ELF-1 (cell line): ENCODE measurements at regions not wholly inside any gene's neighbourhood (a gene's known extent, or its start where the extent isn't known, plus 50 kb on each side); places are given as distances from the start of the nearest gene placed in this dataset.

ENCODE experiments used
- DNase-seq: peaks from one replicate; pipeline ENCODE4 v3.0.0-alpha.2; 2016; ENCODE audit warnings: low read depth, low spot score

DNA sequence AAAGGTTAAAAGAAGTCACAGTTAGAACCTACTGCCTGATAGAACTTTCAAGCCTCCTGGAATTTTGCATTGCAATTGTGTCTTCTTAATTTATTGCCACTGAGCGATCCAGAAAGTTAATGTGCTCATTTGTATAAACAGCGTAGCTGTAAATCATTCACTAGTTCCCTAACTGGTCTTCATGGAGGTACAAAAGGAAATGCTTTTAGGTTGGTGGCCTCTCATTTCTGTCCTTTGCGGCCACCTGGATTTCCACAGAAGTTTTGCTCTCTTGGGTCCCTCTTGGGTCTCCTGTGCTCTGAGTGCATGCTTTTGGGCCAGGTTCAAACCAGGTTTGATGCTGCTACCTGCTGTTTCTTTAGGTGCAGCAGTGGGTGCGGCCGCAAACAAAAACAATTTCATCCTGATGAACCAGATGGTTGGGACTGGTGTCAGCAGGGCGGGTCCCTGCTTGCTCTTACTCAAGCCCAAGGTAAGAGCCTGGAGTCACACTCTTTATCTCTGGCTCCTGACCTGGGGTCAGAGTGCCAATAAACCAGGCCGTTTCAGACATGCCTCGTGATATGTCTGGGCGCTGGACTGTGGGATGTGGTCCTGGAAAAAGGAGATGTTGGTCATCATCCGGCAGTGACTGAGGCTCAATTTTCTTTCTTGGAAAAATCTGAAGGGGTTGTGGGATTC lies 270.1 kb downstream of the PTTG2 start:
- DNase-seq, result peak; percentile 37

DNA sequence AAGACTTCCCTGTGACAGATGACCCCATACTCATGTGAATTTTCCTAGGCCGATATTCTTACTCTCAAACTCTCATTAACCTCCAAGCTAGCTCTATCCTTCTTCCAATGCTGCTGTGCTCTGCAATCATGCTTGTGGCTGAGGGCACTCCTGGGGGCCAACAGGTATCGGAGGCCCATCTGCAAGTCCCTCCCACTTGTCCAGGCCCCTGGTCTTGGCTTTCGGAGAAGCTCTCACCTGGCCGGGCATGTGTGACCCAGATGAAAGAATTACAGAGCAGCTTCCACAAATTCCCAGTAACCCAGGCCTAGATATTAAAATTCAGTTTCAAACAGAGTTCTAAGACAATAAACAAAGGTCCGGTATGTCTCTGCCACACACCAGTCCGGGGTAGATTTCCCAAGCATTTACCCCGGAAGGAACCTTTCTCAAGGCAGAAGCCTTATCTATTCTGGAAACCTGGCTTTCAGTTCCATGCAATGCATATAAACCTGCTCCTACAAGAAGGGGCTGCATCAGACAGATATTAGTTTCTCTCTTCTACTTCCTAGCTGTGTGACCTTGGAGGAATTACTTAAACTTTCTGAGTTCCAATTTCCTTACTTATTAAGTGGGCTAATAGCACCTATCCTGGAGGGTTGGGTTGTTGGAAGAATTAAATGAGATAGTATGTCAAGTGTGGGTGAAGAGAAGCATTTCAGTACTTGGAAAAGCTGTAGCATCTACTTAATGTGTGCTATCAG lies 270.8 kb downstream of the PTTG2 start:
- no peak for DNase-seq

DNA sequence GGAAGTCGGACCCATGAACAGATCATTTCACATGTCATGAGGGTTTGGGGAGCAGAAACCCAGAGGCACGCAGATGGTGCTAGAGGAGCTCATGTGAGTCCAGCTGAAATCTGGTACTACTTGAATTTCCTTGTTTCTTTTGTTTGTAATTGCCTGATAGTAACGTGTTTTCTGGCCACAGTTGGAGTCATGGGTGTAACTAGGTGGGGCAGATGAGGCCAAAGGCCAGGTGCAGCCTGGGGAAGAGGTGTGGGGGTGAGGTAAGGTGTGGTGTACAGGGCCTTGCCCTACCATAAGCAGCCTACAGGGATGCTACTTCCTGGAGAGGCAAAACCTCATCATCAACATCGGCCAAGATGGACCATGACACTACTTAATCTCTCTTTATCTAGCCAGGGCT lies 271.4 kb downstream of the PTTG2 start:
- DNase-seq, result no peak

DNA sequence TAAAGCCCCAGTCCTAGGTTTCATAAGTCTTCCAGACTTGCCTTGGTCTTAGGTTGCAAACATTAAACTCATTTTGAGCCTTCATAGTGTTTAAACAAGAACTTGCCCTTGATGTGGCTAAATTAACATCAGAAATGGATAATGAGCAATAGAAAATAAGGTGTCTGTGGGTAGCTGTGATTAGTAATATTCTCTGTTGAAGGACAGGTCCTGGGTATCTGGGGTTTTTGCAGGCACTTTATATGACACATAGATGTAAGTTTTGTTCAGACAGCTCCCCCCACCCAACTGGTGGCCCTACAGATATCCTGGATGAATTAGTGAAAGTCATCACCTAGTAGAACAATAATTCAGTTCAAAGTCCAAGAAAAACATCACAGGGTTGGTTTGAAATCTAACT lies 272.5 kb downstream of the PTTG2 start:
- DNase-seq, result no peak

DNA sequence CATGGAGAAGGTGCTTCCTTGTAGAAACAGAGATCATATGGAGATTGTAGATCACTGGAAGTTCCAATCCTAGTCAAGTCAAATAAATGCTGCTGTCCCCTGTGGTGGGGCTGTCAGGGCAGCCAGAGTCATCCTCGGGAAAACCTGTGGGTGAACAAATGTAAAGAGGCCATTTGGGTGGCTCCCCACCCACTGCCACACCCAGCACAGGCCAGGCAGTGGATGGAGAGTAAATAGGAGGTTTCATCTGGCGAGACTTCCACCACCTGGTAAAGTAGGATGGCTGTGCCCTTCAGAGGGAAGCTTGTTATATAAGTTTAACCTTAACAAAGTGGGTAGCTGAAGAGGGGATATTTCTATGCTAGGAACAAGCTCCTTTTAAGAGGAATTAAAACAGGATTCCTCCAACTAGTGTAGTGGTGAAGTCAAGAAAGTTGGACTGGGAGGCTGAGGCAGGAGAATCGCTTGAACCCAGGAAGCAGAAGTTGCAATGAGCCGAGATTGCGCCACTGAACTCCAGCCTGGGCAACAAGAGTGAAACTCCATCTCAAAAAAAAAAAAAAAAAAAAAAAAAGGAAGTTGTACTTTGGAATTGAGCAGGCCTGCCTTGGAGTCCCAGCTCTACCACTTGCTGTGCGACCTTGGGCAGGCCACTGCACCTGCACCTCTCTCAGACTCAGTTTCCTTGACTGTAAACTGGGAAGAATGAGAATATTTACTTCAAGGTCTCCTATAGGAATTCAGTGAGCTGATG lies 273.7 kb downstream of the PTTG2 start:
- DNase-seq, result no peak

DNA sequence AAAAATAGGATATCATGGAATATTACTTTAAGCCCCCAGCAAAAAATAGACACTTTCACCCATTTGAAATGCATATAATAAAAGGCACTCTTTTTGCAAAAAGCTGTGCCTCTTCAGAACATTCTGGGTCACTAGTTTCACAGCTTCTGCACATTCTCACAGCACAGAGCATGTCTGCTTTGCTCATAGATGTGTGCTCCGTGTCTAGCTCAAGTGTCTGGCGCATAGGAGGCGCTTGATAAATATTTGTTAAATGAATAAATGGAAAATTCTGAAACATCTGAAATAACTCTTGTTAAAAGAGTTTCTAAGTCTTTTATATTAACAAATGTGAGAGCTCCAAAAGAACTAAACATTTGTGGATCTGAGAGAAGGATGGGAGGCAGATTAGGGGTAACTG lies 275.2 kb downstream of the PTTG2 start:
- no peak for DNase-seq

DNA sequence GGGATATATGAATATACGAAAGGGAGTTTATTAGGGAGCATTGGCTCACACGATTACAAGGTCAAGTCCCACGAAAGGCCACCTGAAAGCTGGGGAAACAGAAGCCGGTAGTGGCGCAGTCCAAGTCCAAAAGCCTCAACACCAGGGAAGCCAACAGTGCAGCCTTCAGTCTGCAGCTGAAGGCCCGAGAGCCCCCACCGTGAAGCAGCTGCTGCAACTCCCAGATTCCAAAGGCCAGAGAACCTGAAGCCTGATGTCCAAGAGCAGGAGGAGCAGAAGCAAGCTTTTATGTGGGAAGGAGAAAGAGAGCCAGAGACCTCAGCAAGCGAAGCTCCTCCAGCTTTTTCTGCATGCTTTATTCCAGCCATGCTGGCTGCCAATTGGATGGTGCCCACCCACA lies 275.8 kb downstream of the PTTG2 start:
- DNase-seq, result no peak

DNA sequence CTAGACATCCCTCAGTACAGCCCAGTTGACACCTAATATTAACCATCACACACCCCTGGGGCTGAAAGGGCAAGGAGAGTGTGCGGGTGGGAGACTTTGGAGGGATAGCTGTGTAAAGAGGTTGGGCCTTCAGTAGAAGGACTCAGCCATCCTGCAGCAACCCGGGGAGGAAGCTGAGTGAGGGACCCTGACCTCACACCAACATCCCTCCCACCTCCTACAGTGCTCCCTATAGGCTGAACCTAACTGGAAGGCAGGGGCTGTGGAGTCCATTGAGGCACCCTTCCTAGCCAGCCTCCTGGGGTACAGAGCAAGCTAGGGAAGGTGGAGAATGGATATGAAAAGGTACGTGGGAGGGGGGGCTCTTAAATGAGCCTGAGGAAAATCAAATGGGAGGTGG lies 276.3 kb downstream of the PTTG2 start:
- DNase-seq, result no peak

DNA sequence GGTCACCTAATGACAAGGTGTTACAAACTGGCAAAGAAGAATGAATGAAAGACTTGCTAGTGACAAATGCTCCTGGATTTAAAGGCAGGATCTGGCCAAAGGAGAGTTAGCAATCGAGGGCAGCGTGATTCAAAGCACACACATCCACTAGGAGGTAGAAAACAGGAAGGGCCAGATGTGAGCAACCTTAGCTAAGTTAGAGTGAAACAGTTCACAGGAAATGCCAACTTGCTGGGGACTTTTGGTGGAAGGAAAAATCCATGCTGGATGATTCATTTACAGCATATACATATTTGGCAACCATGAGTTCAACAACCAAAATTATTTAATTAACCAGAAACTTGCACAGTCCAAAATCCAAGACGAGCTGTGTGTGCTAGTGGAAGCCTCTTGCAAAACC lies 276.9 kb downstream of the PTTG2 start:
- no peak for DNase-seq

DNA sequence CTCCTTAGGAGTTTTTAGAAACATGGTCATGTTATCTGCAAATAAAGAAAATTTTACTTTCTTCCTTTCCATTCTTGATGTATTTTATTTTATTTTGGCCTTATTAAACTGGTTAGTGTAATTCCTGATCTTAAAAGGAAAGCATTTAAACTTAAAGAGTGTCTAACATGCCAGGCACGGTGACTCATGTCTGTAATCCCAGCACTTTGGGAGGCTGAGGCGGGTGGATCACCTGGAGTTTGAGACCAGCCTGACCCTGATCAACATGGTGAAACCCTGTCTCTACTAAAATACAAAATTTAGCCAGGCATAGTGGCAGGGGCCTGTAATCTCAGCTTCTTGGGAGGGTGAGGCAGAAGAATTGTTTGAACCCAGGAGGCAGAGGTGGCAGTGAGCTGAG lies 281.3 kb downstream of the PTTG2 start:
- DNase-seq, result no peak

DNA sequence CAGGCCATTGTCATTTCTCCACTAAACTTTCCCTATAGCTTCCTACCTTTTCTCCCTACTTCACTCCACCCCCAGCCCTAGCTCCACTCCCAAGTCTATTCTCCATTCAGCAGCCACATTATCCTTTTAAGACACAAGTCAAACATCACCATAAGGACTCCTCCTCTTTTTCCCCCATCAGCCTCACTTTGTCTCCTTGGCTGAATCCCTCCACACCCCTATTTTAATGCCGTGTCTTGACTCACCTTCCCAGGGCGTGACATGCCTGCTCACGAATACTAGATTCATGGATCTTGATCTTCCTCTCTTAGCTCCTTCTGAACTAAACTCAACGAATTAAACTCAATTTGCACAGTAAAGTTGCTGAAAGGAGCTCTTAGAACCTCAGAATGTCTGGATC lies 281.9 kb downstream of the PTTG2 start:
- DNase-seq, result no peak

DNA sequence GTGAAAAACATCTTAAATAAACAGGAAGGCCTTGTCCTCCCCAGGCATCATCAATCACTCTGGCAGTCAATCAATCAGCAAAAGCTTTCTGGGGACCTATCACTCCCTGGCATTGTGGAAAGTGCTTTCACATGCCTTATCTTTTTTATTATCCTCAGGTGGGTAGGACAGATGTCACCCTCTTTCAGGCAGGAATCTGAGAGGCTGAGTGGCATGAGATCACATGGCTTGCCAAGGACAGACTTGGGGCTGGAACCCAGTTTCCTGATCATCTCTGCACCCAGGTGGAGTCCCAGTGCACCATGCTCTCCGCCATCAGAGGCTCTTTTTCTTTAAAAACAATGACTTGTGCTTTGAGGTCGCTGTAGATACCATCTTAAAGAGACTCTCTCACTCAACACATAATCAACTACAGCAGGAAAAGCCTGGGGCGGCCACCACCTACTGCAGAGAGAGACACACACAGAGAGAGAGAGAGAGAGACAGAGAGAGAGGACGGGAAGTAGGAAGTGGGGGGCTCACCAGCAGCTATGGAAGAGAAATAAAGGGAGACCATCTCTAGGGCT lies 282.7 kb downstream of the PTTG2 start:
- peak; percentile 47 for DNase-seq

DNA sequence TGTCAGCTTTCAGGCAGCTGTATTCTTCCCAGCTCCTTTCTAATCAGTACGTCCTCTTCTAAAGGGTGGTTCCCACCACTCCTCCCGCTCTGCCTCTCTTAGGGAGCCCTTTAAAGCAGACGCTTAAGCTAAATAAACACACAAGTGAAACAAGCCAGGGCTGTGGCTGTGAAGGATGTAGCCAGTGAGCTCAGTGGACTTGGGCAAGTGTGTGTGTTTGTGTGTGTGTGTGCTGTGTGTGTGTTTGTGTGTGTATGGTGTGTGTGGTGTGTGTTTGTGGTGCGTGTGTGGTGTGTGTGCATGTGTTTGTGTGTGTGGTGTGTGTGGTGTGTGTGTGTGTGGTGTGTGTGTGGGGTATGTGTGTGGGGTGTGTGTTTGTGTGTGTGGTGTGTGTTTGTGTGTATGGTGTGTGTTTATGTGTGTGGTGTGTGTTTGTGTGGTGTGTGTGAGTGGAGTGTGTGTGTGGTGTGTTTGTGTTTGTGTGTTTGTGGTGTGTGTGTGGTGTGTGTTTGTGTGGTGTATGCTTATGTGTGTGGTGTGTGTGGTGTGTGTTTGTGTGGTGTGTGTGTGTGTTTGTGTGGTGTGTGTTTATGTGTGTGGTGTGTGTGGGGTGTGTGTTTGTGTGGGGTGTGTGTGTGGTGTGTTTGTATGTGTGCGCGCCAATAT lies 283.3 kb downstream of the PTTG2 start:
- DNase-seq, result no peak

DNA sequence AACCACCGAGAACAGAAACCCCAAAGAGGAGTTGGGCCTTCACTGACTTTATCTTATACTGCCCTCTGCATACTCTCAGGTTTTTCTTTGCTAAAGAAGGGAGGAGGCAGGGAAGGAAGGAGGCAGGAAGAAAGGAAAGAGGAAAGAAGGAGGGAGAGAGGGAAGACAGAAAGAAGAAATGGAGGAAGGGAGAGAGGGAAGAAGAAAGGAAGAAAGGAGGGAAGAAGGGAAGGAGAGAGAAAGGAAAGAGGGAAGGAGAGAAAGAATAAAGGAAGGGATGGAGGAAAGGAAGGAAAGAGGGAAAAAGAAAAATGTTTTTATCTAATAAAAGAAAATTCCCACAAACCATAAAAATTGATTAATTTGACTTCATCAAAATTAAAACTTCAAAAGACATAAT lies 294.6 kb downstream of the PTTG2 start:
- no peak for DNase-seq

DNA sequence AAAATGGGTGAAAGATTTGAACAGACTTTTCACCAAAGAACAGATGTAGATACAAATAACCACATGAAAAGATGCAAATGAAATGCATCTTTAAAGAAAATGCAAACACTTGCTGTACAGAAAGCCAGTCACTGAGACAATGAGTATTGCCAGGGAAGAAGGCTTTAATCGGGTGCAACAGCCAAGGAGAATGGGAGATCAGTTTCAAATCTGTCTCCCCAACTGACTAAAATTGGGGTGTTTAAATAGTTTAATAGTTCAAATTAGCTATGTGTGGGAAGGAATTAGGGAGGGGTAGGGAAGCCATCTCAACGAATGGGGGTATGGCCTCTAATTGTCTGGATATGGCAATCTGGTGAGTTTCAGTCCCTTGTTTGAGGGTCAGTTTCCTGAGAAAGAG lies 295.4 kb downstream of the PTTG2 start:
- no peak for DNase-seq

DNA sequence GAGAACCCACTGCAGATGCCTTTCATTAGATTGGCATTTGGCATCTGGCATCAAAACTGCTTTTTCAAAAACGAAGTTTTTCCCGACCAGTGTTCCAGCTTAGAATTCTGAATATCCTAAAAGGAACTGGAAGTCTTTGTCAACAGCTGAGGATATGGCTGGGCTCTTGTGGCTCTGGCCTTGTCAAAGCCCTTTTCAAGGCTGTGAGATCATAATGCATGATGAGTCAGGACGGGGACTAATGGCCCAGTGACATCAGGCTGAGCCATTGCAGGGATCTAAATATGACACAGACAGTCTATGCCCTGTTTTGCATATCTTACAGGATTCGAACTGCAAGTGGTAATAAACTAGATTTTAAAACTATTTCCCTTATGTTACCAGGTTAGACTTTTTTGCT lies 306.4 kb downstream of the PTTG2 start:
- no peak for DNase-seq

DNA sequence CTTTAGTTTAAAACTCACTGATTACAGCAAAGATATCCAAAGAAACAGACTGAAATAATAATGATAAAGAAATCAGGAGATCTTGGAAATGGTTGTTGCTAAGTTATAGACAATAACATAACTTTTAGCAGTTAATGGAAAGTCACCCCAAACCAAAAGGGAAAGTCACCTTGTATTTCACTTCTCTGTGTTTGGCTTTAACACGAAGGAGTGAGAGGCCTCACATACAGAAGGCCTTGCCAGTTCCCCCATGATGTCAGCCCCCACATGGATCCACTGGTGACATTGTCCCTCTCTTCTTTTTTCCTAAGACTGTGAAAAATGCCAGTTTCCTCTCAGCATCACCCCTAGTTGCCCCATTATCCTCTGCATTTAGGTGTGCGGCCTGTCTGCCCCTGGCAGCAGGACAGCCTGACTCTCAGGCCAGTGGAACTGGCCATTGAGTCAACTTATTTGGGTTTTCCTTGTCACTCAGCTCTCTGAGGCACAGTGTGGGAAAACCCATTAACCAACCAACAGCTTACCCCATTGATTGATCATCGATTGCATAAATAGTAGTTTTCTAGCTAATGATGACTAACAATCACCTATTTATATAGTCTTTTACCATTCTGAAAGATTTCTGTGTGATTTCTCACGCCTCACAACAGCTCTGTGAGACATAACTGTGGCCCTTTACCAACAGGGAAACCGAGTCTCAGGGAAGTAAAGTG lies 308.1 kb downstream of the PTTG2 start:
- no peak for DNase-seq

DNA sequence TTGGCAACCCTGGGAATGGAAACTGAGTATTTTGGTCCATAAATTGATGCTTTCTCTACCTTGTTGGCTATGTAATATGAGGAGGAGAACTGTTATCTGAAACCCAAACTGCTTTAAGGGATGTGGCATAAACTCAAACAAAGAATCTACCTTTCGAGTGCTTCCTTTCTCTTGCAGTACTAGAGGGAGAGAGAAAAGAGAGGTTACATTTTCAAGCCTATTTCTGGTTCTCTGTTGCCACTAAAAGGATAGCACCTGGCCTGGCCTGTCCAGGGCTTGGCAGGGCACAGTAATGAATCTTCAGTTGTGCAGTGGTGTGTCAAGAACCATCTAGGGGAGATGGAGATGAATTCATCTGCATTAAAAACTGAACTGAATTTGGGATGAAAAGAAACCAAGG lies 308.6 kb downstream of the PTTG2 start:
- DNase-seq, result no peak

DNA sequence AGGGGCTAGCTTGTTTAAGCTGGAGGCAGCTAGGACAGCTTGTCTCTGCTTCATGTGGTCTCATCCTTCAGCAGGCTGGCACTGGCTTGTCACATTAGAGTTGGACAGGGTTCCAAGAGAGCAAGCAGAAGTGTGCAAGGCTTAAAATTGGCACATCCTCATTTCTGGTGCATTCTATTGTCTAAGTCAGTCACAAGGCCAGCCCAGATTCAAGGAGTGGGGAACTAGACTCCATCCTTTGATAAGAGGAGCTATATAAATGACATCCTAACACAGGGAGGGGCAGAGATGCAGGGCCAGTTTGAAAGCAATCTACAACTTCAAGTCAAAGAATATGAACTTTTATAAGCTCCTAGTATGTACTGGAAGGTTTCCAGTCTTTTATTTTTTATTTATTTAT lies 313.2 kb downstream of the PTTG2 start:
- DNase-seq, result no peak

DNA sequence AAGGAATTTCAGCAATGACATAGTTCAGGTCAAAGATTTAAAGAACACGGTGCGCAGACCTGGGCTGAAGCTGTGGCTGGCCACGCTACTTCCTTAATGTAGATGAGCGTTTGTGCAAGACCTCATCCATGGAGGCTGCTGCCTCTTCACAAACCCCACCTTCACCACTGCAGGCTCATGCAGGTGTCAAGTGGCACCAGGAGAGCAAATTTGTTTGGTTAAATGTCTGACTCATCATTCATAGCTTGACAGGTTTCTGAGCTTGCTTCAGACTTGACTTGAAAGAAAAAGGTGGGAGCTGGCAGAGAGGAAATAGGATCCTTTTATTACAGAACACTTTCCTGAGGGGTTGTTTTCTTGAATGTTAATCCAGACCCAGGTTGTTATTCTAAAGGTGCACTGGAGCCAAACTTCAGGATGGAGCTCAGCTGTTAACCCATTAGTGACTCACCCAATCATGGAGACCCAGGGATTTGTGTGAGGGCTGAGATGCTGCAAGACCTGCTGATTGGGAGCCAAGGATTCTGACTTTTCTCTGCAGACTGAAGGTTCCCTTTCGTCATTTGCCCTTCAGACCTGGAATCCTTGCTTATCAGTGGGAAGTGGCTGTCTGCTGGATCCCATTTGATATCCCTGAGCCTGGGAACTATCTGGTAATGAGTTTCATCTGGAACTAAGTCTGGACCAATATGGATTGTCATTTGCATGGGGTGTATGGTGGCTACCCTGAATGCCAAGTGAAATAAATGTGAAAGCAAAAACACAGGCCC lies 315.3 kb downstream of the PTTG2 start:
- DNase-seq, result peak; percentile 77

DNA sequence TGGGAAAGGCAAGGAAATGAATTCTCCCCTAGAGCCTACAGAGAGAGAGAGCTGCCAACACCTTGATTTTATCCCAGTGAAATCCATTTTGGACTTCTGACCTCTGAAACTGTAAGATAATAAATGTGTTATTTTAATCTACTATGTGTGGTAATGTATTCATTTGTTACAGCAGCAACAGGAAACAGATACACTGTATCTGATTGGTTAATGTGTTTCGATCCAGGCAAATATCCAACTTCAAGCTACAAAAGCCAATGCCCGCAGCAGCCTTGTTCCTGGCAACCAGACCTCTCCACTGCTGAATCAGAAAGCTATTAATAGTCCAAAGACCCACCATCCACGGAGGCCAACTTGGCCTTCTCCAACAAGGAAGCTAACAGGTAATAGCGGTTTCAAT lies 318.1 kb downstream of the PTTG2 start:
- no peak for DNase-seq
